ENCODE measurements at regions not wholly inside any gene's neighbourhood (a gene's known extent, or its start where the extent isn't known, plus 50 kb on each side); places are given as distances from the start of the nearest gene placed in this dataset.

DNA sequence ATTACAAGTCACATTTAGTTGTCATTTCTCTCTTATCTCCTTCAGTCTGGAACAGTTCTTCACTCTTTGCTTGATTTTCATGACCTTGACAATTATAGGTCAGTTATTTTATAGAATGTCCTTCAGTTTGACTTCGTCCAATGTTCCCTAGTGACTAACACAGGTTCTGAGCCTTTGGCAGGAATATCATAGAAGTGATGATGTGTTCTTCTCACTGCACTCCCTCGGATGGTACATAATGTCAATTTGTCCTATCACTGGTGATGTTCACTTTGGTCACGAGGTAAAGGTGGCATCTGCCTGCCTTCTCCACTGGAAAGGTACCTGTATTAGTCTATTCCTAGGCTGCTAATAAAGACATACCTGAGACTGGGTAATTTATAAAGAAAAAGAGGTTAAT, 126.0 kb upstream of the PTPN3 start:
- no peak overlapping the region for H3K9ac ChIP-seq (replicated peaks; ENCODE audit: extremely low read depth, insufficient read depth, low read length)
- H3K4me2 ChIP-seq (ENCODE audit: insufficient read depth, low read length), result no peak overlapping the region
- H2AFZ ChIP-seq (ENCODE audit: low read depth, low read length), result no peak overlapping the region
- no peaks in the 10 kb centered on the region for H3K9me1 ChIP-seq (replicated peaks; ENCODE audit: control insufficient read depth, extremely low read depth, insufficient read depth, low read length)
- H3K9me3 ChIP-seq (replicated peaks; ENCODE audit: control insufficient read depth, insufficient read depth, low read length), result no peaks in the 10 kb centered on the region
- FAIRE-seq (no peak), DNase-seq (ENCODE audit: low read depth, low spot score) (no peak)
- H3K4me1 ChIP-seq (ENCODE audit: control insufficient read depth, extremely low read depth, insufficient read depth, low read length), result no peaks in the 10 kb centered on the region
- H4K20me1 ChIP-seq (replicated peaks; ENCODE audit: control insufficient read depth, extremely low read depth, insufficient read depth, low read length), result no peaks in the 10 kb centered on the region
- CTCF ChIA-PET, result no interaction called here
- intact Hi-C loops (cut with micrococcal nuclease) (no loop called here), dilution Hi-C loops (cut with MboI; ENCODE audit: extremely low pct_ligation_motif_present, low sequenced_read_pairs) (no loop called here)
- no peak overlapping the region for H3K4me3 ChIP-seq (replicated peaks in 1 of 3; ENCODE audit: insufficient read depth in 1 of 3, low read depth in 1 of 3, low read length in 3 of 3)
- BruUV-seq (replicated peaks), result no TSS peak
- no peak for TF ChIP-seq EZH2 (IDR thresholded peaks at IDR 0.05; ENCODE audit: borderline replicate concordance, low read depth, low read length, severe bottlenecking)
- TF ChIP-seq GATA2 (IDR thresholded peaks at IDR 0.05; ENCODE audit: insufficient read depth, insufficient read length, low read depth, low read length), result no peak
- no peak for TF ChIP-seq POLR2AphosphoS5 (IDR thresholded peaks at IDR 0.05; ENCODE audit: insufficient read depth, low read depth, low read length)
- TF ChIP-seq FOS (IDR thresholded peaks at IDR 0.05; ENCODE audit: borderline replicate concordance, insufficient read depth, low read length), result no peak
- no peak for TF ChIP-seq MYC (IDR thresholded peaks at IDR 0.05; ENCODE audit: low read depth, low read length)
- TF ChIP-seq, protein P1, sequence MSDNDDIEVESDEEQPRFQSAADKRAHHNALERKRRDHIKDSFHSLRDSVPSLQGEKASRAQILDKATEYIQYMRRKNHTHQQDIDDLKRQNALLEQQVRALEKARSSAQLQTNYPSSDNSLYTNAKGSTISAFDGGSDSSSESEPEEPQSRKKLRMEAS (IDR thresholded peaks at IDR 0.05; ENCODE audit: insufficient read depth, insufficient read length), result no peak
- TF ChIP-seq, protein P2, sequence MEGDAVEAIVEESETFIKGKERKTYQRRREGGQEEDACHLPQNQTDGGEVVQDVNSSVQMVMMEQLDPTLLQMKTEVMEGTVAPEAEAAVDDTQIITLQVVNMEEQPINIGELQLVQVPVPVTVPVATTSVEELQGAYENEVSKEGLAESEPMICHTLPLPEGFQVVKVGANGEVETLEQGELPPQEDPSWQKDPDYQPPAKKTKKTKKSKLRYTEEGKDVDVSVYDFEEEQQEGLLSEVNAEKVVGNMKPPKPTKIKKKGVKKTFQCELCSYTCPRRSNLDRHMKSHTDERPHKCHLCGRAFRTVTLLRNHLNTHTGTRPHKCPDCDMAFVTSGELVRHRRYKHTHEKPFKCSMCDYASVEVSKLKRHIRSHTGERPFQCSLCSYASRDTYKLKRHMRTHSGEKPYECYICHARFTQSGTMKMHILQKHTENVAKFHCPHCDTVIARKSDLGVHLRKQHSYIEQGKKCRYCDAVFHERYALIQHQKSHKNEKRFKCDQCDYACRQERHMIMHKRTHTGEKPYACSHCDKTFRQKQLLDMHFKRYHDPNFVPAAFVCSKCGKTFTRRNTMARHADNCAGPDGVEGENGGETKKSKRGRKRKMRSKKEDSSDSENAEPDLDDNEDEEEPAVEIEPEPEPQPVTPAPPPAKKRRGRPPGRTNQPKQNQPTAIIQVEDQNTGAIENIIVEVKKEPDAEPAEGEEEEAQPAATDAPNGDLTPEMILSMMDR (IDR thresholded peaks at IDR 0.05; ENCODE audit: extremely low read depth in 1 of 2, insufficient read depth in 1 of 2, low read depth in 1 of 2, low read length in 2 of 2), result no peak
- no peak for TF ChIP-seq POLR2A (IDR thresholded peaks at IDR 0.05; ENCODE audit: low read depth, low read length)
- TF ChIP-seq JUN (IDR thresholded peaks at IDR 0.05; ENCODE audit: borderline replicate concordance, insufficient read depth, insufficient read length, low read depth), result no peak
- H3K27me3 ChIP-seq (ENCODE audit: control insufficient read depth in 2 of 2, insufficient read depth in 2 of 2, low read length in 2 of 2), result no peaks in the 10 kb centered on the region
- POLR2A ChIA-PET, result no interaction called here
- no peak overlapping the region for H3K27ac ChIP-seq (ENCODE audit: insufficient read depth, low read depth, low read length)
- no peaks in the 10 kb centered on the region for H3K36me3 ChIP-seq (ENCODE audit: control insufficient read depth in 2 of 2, extremely low read depth in 1 of 2, insufficient read depth in 2 of 2, low read length in 2 of 2)
- no peaks in the 10 kb centered on the region for H3K79me2 ChIP-seq (ENCODE audit: control insufficient read depth, insufficient read depth, low read length)

Measured in endothelial cell of umbilical vein (primary cell).